ENCODE measurements at regions not wholly inside any gene's neighbourhood (a gene's known extent, or its start where the extent isn't known, plus 50 kb on each side); places are given as distances from the start of the nearest gene placed in this dataset.

- TF ChIP-seq, protein P1, sequence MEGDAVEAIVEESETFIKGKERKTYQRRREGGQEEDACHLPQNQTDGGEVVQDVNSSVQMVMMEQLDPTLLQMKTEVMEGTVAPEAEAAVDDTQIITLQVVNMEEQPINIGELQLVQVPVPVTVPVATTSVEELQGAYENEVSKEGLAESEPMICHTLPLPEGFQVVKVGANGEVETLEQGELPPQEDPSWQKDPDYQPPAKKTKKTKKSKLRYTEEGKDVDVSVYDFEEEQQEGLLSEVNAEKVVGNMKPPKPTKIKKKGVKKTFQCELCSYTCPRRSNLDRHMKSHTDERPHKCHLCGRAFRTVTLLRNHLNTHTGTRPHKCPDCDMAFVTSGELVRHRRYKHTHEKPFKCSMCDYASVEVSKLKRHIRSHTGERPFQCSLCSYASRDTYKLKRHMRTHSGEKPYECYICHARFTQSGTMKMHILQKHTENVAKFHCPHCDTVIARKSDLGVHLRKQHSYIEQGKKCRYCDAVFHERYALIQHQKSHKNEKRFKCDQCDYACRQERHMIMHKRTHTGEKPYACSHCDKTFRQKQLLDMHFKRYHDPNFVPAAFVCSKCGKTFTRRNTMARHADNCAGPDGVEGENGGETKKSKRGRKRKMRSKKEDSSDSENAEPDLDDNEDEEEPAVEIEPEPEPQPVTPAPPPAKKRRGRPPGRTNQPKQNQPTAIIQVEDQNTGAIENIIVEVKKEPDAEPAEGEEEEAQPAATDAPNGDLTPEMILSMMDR (conservative IDR thresholded peaks at IDR 0.05; ENCODE audit: low read depth, low read length), result no peak
- TF ChIP-seq EZH2 (IDR thresholded peaks at IDR 0.05; ENCODE audit: borderline replicate concordance, low read depth, low read length, poor library complexity, severe bottlenecking), result no peak
Observed at GRCh38 chr7:133135451-133135850, 53.6 kb upstream of the CHCHD3 start.

Measured in A673 (cell line).